ENCODE measurements at regions not wholly inside any gene's neighbourhood (a gene's known extent, or its start where the extent isn't known, plus 50 kb on each side); places are given as distances from the start of the nearest gene placed in this dataset. TPM values are rescaled to one million over a fixed set of nuclear protein-coding genes. Genes with fewer than 3 reads are reported as not detected.

Small RNAs in the stretch of these regions (microRNA-seq; reads per million reads assigned to microRNA genes)
- gene MIR5186, result not detected
